Pancreas (tissue), 10 donors: ENCODE measurements at regions not wholly inside any gene's neighbourhood (a gene's known extent, or its start where the extent isn't known, plus 50 kb on each side); places are given as distances from the start of the nearest gene placed in this dataset.

Experiments
- ATAC-seq, 4 donors: fragments of 200-7000 bp; cut with Tn5 transposase; one replicate each; pipeline versions ENCODE4 v1.8.0 to v1.9.1; 2020; ENCODE audit warnings: mild to moderate bottlenecking in 4 of 4, moderate library complexity in 4 of 4
- DNase-seq, 6 donors: peaks; one replicate each; pipeline ENCODE4 v3.0.0-alpha.2; 2020
- FAIRE-seq: peaks from 2 replicates; lab custom pipeline; 2012; peaks lifted over from hg19 to GRCh38; lab: Jason Lieb, UNC
- H3K27ac ChIP-seq, 4 donors: fragments of 200-600 bp; sonication (generic); 1 replicate in 3 of 4; 2 replicates in 1 of 4; pipeline versions ENCODE4 v1.5.0 to v1.8.0; 2020
- H3K27me3 ChIP-seq, 4 donors: fragments of 200-600 bp; one replicate each; pipeline ENCODE4 v1.8.0; 2021
- H3K36me3 ChIP-seq, 3 donors: fragments of 200-600 bp; sonication (generic) in 1 of 3; one replicate each; pipeline versions ENCODE4 v1.5.0 to v1.8.0; 2020 to 2021
- H3K4me1 ChIP-seq, 3 donors: fragments of 200-600 bp; one replicate each; pipeline ENCODE4 v1.8.0; 2021
- H3K4me3 ChIP-seq, 4 donors: fragments of 200-600 bp; sonication (generic) in 2 of 4; one replicate each; pipeline versions ENCODE4 v1.5.0 to v1.8.0; 2020 to 2021
- H3K9me3 ChIP-seq, 4 donors: fragments of 200-600 bp; one replicate each; pipeline ENCODE4 v1.8.0; 2021
- CTCF ChIP-seq, 4 donors: fragments of 200-600 bp; sonication (generic) in 3 of 4; IDR thresholded peaks; one replicate each; pipeline versions ENCODE4 v1.5.0 to v1.8.0; 2021; ENCODE audit warnings: antibody characterized with exemption in 4 of 4
- WGBS, 2 donors: extraction: QIAGEN DNeasy Blood & Tissue Kit; methylation state at CpG; one replicate each; pipeline ENCODE4 v1.1.7; 2013; 5-methylcytosine and 5-hydroxymethylcytosine counted together
- intact Hi-C, 3 donors: fragments of 100-400 bp; cut with DNase I; formaldehyde crosslinking; loops; one replicate each; pipeline versions ENCODE4 v1.11.1 to v1.14.2; 2022
- donor health status: healthy with polysubstance abuse.
- donor health status: DM: no; HTN: no; CAD: no; lungs with moderate emphysema.
- donor health status: DM: no; HTN: no; CAD: no.
- donor health status: control.
- donor health status: control.
- donor health status: Bipolar disorder and iron deficiency.
- donor health status: DM: yes; HTN: yes; CAD: no.
- donor health status: DM: no; HTN: no; CAD: no.
- donor health status: DM: no; HTN: no; CAD: no.
- donor health status: DM: yes; HTN: yes; CAD: no.

- no peaks in the 10 kb centered on the region for H3K27me3 ChIP-seq
- no peak overlapping the region for H3K27ac ChIP-seq
- H3K36me3 ChIP-seq: no peaks in the 10 kb centered on the region
- no peak for TF ChIP-seq CTCF (IDR thresholded peaks at IDR 0.05)
- no peak overlapping the region for H3K4me3 ChIP-seq
- no peaks in the 10 kb centered on the region for H3K4me1 ChIP-seq
- no peaks in the 10 kb centered on the region for H3K9me3 ChIP-seq
- FAIRE-seq (no peak), DNase-seq (no peak), ATAC-seq (no peak)
- intact Hi-C loops: no loop called here
These were observed 75.8 kb upstream of the ZFP64 start for GRCh38 chr20:52267418-52267817.

GRCh38 chr20:52263757-52264156 is 72.2 kb upstream of the ZFP64 start:
- ATAC-seq (no peak), DNase-seq (no peak), FAIRE-seq (no peak)
- intact Hi-C loops: no loop called here
- no peaks in the 10 kb centered on the region for H3K36me3 ChIP-seq
- no peaks in the 10 kb centered on the region for H3K9me3 ChIP-seq
- no peak overlapping the region for H3K4me3 ChIP-seq
- no peak overlapping the region for H3K27ac ChIP-seq
- 60 to 71% methylated on average over 1 of the region's 1 CpG for WGBS, 2 donors
- no peaks in the 10 kb centered on the region for H3K4me1 ChIP-seq
- no peak for TF ChIP-seq CTCF (IDR thresholded peaks at IDR 0.05)
- no peaks in the 10 kb centered on the region for H3K27me3 ChIP-seq

GRCh38 chr20:52261792-52262191 is 70.2 kb upstream of the ZFP64 start:
- FAIRE-seq (no peak), DNase-seq (no peak), ATAC-seq (no peak)
- no peaks in the 10 kb centered on the region for H3K36me3 ChIP-seq
- TF ChIP-seq CTCF (IDR thresholded peaks at IDR 0.05): no peak
- H3K4me1 ChIP-seq: no peaks in the 10 kb centered on the region
- H3K27me3 ChIP-seq: no peaks in the 10 kb centered on the region
- H3K9me3 ChIP-seq: no peaks in the 10 kb centered on the region
- no peak overlapping the region for H3K4me3 ChIP-seq
- H3K27ac ChIP-seq: no peak overlapping the region
- intact Hi-C loops: no loop called here

- ATAC-seq (no peak), DNase-seq (no peak), FAIRE-seq (no peak)
- Histone ChIP-seq H3K9me3 (no peaks in the 10 kb centered on the region), H3K27ac (no peak overlapping the region), H3K27me3 (no peaks in the 10 kb centered on the region), H3K4me3 (no peak overlapping the region), H3K4me1 (no peaks in the 10 kb centered on the region), H3K36me3 (no peaks in the 10 kb centered on the region)
- TF ChIP-seq CTCF (IDR thresholded peaks at IDR 0.05): no peak
- intact Hi-C loops: no loop called here
- WGBS, 2 donors: 43 to 48% methylated on average over 2 of the region's 2 CpGs
These were observed 67.7 kb upstream of the ZFP64 start for GRCh38 chr20:52259295-52259694.

- Histone ChIP-seq H3K27me3 (no peaks in the 10 kb centered on the region), H3K4me1 (no peaks in the 10 kb centered on the region), H3K27ac (no peak overlapping the region), H3K9me3 (no peaks in the 10 kb centered on the region), H3K4me3 (no peak overlapping the region), H3K36me3 (no peaks in the 10 kb centered on the region)
- intact Hi-C loops: no loop called here
- no peak for FAIRE-seq
- TF ChIP-seq CTCF (IDR thresholded peaks at IDR 0.05): no peak
- 61 to 70% methylated on average over 7 of the region's 7 CpGs for WGBS, 2 donors
- no peak for ATAC-seq
- no peak for DNase-seq
These were observed 64.9 kb upstream of the ZFP64 start for GRCh38 chr20:52256454-52256853.
